IPS DF 4.7 (cell line): ENCODE measurements at regions not wholly inside any gene's neighbourhood (a gene's known extent, or its start where the extent isn't known, plus 50 kb on each side); places are given as distances from the start of the nearest gene placed in this dataset.
"Not testable (repeated sequence)": the region's sequence is repeated elsewhere in the genome, so short reads cannot be mapped to it uniquely, and the experiment has no call there.

Experiments
- DNase-seq: peaks from one replicate; pipeline ENCODE4 v3.0.0-alpha.2; 2013; ENCODE audit warnings: low spot score; ENCODE audit errors: extremely low read depth

GRCh38 chr18:73040247-73040646, 172.5 kb upstream of the NETO1 start:
- DNase-seq: no peak

GRCh38 chr18:73038336-73038735, 170.5 kb upstream of the NETO1 start:
- DNase-seq: no peak

GRCh38 chr18:73023975-73024374, 156.2 kb upstream of the NETO1 start:
- no peak for DNase-seq

- DNase-seq: no peak
These were observed 141.9 kb upstream of the NETO1 start for GRCh38 chr18:73009691-73010090.

- no peak for DNase-seq
These were observed 140.1 kb upstream of the NETO1 start for GRCh38 chr18:73007915-73008308.

GRCh38 chr18:73007195-73007914, 139.6 kb upstream of the NETO1 start:
- no peak for DNase-seq

- DNase-seq: no peak
These were observed 138.5 kb upstream of the NETO1 start for GRCh38 chr18:73006331-73006730.

- no peak for DNase-seq
These were observed 136.5 kb upstream of the NETO1 start for GRCh38 chr18:73004260-73004659.

GRCh38 chr18:72999971-73000607, 132.3 kb upstream of the NETO1 start:
- DNase-seq: no peak

GRCh38 chr18:72995558-72995957, 127.8 kb upstream of the NETO1 start:
- no peak for DNase-seq

- DNase-seq: no peak
These were observed 125.5 kb upstream of the NETO1 start for GRCh38 chr18:72993250-72993649.

GRCh38 chr18:72991379-72991778, 123.6 kb upstream of the NETO1 start:
- no peak for DNase-seq

- DNase-seq: not testable (repeated sequence)
These were observed 119.8 kb upstream of the NETO1 start for GRCh38 chr18:72987570-72987969.

GRCh38 chr18:72986103-72986502, 118.3 kb upstream of the NETO1 start:
- no peak for DNase-seq

- DNase-seq: no peak
These were observed 117.9 kb upstream of the NETO1 start for GRCh38 chr18:72985686-72986085.

GRCh38 chr18:72984290-72984689, 116.5 kb upstream of the NETO1 start:
- DNase-seq: no peak

- DNase-seq: no peak
These were observed 106.1 kb upstream of the NETO1 start for GRCh38 chr18:72973841-72974240.

- no peak for DNase-seq
These were observed 97.8 kb upstream of the NETO1 start for GRCh38 chr18:72965616-72966015.

- DNase-seq: not testable (repeated sequence)
These were observed 90.4 kb upstream of the NETO1 start for GRCh38 chr18:72958195-72958594.

GRCh38 chr18:72948439-72948838, 80.7 kb upstream of the NETO1 start:
- no peak for DNase-seq

- DNase-seq: no peak
These were observed 75.0 kb upstream of the NETO1 start for GRCh38 chr18:72942766-72943165.

GRCh38 chr18:72940986-72941385, 73.2 kb upstream of the NETO1 start:
- no peak for DNase-seq

- no peak for DNase-seq
These were observed 72.7 kb upstream of the NETO1 start for GRCh38 chr18:72940509-72940908.
